RWPE1 (cell line): ENCODE measurements at regions not wholly inside any gene's neighbourhood (a gene's known extent, or its start where the extent isn't known, plus 50 kb on each side); places are given as distances from the start of the nearest gene placed in this dataset.

ENCODE experiments used
- CTCF ChIA-PET: fragments of 350-600 bp; sonication (Branson Sonifier 250); formaldehyde crosslinking; extraction: SDS; loops from one replicate; lab custom pipeline; 2021; lab: Yijun Ruan, JAX
- POLR2A ChIA-PET: fragments of 400-600 bp; formaldehyde crosslinking; extraction: SDS; loops from one replicate; lab custom pipeline; 2020; ENCODE audit warnings: antibody characterized with exemption; ENCODE audit not compliant: low non-redundant PET; lab: Yijun Ruan, JAX
- DNase-seq: peaks from one replicate; pipeline ENCODE4 v3.0.0; 2012; ENCODE audit warnings: low spot score
- H3K27ac ChIP-seq: fragments of 450-650 bp; 2 replicates; pipeline ENCODE4 v1.5.1; 2017
- CTCF ChIP-seq: fragments of 450-650 bp; conservative IDR thresholded peaks from 2 replicates; pipeline ENCODE4 v1.5.1; 2017; ENCODE audit warnings: low read depth, mild to moderate bottlenecking

DNA sequence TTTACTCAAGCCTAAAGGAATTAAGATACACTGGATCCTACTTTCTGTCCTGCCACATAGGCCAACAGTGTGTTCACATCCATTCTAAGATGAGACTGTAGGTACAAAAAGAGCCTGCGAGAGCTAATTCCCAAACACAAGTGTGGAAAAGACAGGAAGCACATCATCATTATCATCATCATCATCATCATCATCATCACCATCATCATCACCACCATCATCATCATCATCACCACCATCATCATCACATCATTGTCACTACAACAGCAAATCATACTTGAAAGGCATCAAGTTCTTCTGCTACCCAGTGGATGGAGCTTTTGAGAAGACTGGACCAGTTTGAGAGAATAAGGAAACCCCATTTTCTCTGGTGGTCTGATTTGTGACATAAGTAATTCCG is 268.1 kb downstream of the HS3ST3A1 start:
- CTCF ChIA-PET, result no interaction called here
- no peak for TF ChIP-seq CTCF
- DNase-seq, result no peak
- POLR2A ChIA-PET, result no interaction called here
- H3K27ac ChIP-seq, result no peak overlapping the region

GRCh38 chr17:13332207-13332606 is 269.5 kb downstream of the HS3ST3A1 start:
- POLR2A ChIA-PET, result no interaction called here
- no peak overlapping the region for H3K27ac ChIP-seq
- TF ChIP-seq CTCF, result no peak
- CTCF ChIA-PET, result no interaction called here
- DNase-seq, result no peak

DNA sequence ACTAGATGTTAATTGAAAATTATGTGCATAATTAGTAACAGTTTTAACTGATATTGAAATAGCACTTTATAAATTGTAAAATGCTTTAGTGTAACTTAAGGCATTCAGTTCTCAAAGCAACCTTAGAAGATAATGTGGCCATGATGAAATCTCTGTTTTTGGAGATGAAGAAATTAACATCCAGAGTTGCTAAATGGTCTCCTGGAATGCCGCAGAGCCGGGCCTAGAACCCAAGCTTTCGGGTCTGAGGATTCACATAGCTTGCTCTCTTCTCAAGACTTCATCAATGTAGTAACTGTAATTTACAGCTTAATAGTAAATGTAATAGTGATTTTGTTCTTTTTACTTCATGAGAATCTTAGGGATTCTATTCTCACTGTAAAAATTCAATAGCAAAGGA is 272.3 kb downstream of the HS3ST3A1 start:
- DNase-seq, result no peak
- no peak overlapping the region for H3K27ac ChIP-seq
- CTCF ChIA-PET, result no interaction called here
- no peak for TF ChIP-seq CTCF
- POLR2A ChIA-PET, result no interaction called here

GRCh38 chr17:13323990-13324389 is 277.7 kb downstream of the HS3ST3A1 start:
- POLR2A ChIA-PET, result no interaction called here
- DNase-seq, result no peak
- H3K27ac ChIP-seq, result no peak overlapping the region
- CTCF ChIA-PET, result interaction anchor here (0.6 kb wide), 2 partner anchors 43 to 1116 kb away, joined by 3 read pairs; no protein-coding TSS in a partner anchor
- TF ChIP-seq CTCF, result no peak

- H3K27ac ChIP-seq, result no peak overlapping the region
- DNase-seq, result no peak
- TF ChIP-seq CTCF, result no peak
- POLR2A ChIA-PET, result no interaction called here
- CTCF ChIA-PET, result no interaction called here
These were observed 279.6 kb downstream of the HS3ST3A1 start for GRCh38 chr17:13321951-13322701.

GRCh38 chr17:13320046-13320785 is 281.5 kb downstream of the HS3ST3A1 start:
- no peak for DNase-seq
- no peak overlapping the region for H3K27ac ChIP-seq
- TF ChIP-seq CTCF, result no peak
- POLR2A ChIA-PET, result no interaction called here
- CTCF ChIA-PET, result interaction anchor here (0.5 to 0.6 kb wide), 3 partner anchors 91 to 323 kb away, joined by 3 to 8 read pairs (median 4); no protein-coding TSS in a partner anchor
